NOMO-1 (cell line): ENCODE measurements at regions not wholly inside any gene's neighbourhood (a gene's known extent, or its start where the extent isn't known, plus 50 kb on each side); places are given as distances from the start of the nearest gene placed in this dataset.

Source experiments
- DNase-seq, 2 experiments: peaks; one replicate each; lab custom pipeline; 2025; ENCODE audit not compliant: unreplicated experiment in 2 of 2; lab: John Stamatoyannopoulos, UW

DNA sequence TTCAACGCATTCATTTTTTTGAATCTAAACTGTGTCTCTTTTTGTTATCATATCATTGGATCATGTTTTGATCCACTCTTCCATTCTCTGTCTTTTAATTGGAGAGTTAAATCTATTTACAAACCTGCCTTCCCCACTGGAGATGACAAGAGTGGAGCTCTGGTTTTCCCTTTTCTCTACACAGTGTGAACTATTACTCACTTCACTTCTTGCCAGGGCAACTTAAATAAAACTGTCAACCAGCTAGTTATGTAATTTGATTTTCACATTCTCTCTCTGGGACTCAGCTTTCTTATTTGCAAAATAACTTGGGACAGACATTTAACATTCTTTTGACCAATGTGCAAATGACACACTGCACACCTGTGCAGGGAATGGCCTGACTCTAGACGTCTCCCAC lies 230.8 kb upstream of the CST7 start:
- DNase-seq: no peak

DNA sequence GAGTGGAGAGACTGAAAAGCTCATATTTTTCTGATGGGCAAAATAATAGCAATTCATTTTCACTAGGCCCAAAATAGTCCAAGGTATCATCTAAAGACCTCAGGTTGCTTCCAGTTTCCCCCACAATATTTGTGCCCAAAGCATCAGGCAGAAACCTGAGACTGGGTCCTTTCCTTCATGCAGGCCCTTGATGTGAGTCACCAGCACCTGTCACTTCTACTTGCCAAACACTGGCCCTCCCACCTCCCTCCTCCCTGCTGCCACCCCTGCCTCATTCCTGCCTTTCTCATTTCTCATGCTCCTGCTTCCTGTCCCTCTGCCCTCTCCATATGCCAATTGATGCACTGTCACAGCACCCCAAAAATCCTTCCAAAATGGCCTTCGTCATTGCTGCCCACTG lies 230.4 kb upstream of the CST7 start:
- no peak for DNase-seq

DNA sequence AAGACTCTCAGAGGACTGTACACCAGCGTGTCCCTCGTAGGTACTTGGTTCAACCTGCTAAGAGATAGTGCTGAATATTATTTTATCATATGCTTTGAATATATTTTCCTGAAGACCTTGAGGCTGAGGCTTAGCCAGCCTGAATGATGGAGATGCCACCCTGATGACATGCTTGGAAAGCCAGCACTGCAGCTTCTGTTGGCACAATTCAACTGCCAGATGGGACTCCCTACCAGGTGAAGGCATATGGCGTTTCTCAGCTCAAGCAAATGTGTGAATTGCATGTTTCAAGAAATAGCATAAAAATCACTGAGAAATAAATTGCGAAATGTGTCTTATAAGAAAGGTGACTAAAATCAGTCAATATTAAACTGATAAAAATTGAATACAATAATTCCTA lies 228.1 kb upstream of the CST7 start:
- no peak for DNase-seq

DNA sequence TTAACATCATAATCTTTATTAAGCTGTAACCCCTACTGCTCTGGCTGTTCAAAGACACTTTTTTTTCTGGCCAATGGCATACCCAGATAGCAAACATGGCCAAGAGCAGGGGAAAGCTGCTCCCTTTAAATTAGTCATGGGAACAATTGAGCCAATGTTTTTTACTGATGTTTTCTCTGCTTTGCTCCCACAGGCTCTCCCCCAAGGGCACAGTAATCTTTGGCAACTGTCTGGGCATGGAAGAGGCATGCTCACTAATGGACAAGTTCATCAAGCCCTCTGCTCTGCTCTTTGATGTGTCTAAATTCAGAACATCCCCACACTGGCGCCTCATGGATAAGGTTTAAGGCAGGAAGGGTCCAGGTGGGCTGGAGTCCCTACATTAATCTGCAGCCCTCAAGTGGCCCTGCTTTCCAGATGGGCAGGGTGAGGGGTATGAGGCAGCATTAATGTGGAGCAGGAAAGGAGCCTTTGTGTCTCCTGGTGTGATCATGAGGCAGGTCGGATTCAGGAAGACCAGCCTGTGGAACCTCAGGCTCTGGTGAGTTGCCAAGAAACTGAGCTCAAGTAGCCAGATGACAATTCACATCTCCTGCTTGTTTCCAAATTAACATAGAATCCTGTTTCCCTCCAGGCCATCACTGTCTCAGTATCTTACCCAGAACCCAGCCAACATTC lies 227.0 kb upstream of the CST7 start:
- no peak for DNase-seq

DNA sequence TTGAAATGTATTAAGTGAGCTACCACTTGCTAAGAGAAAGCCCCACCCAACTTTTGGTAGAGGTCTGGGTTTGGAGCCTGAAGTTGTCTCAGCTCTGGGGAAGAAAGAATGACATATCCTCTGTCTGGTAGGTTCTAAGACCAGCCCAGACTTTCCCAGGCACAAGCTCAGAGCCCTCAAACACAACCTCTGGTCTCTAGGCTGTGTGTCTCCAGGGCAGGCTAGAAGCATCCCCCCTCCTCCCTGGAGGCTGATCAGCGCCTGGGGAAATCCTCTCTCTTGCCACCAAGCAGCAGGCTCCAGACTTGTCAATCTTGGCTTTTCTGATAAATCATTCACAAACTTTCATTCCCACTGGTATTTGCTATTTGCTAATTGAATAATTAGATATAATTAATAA lies 226.5 kb upstream of the CST7 start:
- DNase-seq: no peak

- DNase-seq: no peak
Measured at GRCh38 chr20:24723186-24723585, 225.9 kb upstream of the CST7 start.

DNA sequence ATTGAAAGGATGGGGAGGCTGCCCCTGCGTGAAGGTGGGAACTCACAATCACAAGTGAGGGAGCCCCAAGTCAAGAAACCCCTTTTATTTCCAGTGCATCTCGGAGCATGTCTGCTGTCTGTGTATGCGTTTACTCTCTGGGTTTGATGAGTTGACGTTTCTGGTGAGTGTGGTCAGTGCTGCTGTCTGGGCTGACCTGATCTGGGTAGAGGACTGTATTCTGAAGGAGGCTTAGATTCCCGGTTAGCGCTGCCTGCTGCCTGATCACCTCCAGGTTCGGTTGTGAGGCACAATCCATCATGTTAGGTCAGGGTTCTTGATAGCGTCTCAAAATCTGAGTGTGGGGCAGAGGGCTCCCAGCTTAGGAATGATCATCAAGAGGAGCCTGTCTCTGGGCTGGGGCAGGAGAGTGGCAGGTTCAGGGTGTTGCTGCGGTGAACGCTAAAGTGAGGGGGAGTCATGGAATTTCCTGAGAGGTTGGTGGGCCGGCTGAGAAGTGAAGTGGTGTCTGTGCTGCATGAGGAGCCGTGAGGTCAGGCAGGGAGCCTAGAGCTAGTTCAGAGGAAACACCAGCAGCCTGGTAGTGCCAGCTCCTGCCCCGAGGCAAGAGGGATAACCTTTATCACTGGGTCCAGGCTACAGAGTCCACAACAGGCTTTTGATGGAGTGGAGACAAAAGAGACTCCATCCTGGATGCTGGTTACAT lies 225.3 kb upstream of the CST7 start:
- no peak for DNase-seq

DNA sequence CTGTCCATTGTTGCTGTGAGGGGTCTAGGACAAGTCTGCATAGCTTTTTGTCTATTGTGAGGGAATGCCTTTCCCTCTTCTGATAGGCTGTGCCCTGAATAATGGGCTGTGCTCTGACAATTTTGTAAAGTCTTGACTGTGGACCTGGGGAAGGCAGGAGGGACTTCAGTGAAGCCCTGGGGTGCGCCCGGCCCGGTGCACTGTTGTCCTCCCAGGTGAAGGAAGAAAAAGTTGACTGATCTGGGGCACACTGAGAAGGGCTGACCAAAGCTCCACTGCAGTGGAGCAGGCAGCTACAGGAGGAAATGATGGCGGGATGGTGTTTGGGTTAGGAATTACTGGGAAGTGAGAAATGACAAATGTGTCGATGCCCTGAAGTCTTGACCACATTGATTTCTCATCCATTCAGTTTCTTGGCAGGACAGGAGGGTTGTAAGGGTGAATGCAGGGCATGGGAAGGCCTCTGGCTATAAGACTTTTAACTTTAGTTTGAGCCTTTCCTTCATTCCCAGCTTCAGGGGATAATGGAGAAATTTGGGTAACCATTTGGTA lies 224.0 kb upstream of the CST7 start:
- DNase-seq: no peak

GRCh38 chr20:24727795-24728194 lies 221.3 kb upstream of the CST7 start:
- no peak for DNase-seq

DNA sequence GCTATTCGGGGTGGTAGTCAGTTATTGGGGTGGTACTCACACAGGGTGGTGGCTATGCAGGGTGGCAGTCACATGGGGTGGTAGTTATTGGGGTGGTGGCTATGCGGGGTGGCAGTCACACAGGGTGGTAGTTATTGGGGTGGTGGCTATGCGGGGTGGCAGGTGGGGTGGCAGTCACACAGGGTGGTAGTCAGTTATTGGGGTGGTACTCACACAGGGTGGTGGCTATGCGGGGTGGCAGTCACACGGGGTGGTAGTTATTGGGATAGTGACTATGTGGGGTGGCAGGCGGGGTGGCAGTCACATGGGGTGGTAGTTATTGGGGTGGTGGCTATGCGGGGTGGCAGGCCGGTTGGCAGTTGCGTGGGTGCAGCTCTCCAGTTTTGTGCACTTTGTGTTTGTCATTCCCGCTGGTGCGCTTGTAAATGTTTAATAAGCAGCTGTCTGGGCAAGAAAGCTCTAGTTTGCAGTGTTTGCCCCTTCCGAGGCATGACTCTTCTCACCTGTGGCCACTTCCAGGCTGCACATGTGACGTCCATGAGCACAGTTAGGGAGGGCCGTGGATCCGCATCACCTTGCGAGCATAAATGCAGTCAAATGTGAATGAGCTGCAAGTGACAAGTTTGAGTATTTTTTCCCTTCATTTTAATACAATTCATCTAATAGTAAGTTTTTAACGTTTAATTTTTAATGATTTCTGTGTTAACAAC lies 219.0 kb upstream of the CST7 start:
- DNase-seq: no peak

DNA sequence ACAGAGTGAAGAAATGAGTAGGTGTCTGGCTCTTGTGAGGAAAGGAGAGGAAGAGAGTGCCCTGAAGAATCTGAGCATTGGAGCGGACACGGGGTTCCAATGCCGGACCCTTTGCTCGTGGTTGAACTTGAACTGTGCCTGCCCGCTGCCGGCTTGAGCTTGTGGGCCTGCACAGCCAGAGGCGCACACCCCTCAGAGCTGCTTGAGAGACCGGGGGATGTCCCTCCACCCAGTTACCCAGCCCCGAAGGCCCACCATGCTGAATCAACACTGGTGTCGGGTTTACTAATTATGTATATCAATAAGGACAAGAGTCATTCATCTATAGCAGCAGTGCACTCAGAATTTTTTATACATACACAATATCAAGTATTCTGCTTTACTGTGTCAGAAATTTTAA lies 218.3 kb upstream of the CST7 start:
- DNase-seq: no peak

DNA sequence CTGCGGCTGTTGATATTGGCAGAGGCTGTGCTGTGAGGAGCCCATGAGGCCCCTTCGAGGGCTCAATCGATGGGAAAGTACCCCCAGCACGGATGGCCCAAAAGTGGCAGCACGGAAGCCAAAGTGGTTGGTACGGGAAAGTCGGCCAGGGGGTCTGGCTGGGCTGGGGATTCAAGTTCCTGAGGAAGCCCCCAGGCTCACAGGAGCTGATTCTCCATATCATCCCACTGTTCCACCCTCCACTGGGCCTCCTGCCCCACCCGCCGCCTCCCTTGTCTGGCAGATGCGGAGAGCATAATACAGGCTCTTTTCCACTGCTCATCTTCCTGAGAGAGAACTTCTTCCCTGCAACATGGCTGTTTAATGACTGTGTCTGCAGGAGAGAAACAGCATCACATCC lies 217.8 kb upstream of the CST7 start:
- DNase-seq: no peak

DNA sequence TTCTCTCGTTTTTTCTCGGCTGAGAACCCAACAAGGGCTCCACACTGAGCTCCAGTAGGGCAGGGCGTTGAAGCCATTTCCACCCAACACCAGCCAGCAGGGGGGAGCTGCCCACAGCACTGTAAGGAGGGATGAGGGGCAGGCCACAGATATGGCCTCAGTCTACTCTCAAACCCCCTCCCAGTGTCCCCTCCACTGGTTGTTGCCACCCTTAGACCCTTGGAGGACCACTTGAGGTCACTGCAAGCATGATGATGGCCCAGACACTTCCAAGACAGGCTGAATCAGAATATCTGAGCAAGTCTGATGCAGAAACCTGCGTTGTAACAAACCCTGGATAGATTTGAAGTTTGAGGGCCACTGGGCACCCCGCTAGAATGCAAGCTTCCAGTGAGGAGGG lies 217.0 kb upstream of the CST7 start:
- no peak for DNase-seq

DNA sequence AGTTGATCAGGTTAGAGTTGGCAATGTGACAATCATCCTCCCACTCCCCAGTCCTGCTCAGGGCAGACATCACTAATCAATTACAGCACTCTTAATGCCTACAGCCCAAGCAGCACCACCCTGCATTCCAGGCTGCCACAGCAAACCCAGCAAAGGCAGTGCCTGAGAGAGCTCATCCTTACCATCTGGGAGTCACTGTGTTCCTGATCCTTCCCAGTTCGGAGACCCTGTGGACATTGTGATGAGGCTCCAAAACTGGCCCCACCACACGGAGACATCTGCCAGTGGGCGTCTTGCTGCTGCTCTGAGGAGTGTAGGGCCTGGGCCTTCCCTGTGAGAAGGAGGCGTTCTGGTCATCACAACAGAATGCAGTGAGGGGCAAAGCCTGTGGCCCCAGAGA lies 216.5 kb upstream of the CST7 start:
- no peak for DNase-seq

- DNase-seq: no peak
Measured at GRCh38 chr20:24733416-24733815, 215.7 kb upstream of the CST7 start.

- DNase-seq: no peak
Measured at GRCh38 chr20:24734139-24734538, 214.9 kb upstream of the CST7 start.

DNA sequence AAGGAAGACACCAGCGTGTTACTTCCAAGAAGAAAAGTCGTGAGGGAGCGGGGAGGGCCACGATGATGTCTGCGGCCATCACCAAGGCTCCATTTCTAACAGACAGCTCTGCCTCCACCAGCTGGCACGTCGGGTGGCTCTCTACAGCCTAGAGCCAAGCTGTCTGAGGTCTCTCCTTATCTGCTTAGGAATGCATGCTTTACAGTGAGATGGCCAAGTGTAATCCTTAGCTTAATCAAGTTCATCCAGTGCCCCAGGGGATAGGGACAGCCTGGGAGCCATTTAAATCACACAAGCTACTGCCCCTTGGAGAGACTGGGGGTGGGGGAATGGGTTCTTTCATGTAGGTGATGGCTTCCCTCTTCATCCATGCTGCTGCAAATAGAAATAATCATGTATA lies 213.8 kb upstream of the CST7 start:
- no peak for DNase-seq

DNA sequence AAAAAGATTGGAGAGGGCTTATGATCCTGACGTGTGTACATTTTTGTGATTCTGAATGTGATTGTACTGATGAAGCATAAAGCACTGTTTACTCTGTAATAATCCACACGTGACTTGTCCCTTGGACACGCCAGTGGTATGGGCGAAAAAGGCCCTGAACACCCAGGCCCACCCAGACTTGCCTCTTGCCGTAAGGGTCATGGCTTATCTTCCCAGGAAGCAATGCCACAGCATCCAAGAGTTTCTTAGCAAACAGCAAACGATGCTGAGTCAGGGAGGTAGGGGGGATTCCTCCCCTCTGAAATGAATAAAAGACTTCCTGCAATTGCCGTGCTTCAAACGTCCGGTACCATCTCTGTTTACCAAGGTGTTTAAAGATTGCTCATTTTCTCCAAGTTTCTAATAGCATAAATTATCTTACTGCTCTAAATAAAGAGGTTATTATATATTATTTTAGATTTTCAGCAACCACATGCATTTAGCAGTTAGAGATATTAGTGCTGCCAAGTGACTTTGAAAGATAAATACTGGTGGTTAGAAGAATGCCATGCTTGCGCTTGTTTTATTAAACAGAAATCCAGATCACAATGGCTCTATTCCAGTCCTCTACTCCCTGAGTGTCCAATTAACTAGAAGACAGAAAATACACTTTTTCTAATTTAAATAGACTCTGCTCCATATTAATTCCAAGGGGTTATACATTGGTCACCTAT lies 212.8 kb upstream of the CST7 start:
- DNase-seq: no peak

DNA sequence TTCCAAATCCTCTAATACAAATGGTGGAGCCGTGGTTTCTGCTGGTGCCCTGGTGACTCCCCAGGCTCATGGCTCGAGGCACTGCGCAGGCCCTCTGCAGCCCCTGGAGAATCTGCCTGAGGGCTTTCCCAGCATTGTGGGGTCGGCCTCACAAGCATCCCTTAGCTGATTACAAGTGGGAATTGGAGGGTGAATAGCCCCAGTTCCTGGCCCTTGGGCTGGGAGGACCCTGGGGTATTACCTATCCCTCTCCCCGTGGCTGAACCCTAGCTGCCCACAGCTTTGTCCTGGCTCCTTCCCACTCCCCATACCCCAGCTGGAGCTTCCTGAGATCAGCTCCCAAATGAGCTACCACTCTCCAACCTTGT lies 212.2 kb upstream of the CST7 start:
- no peak for DNase-seq

- no peak for DNase-seq
Measured at GRCh38 chr20:24737212-24737850, 211.7 kb upstream of the CST7 start.
